Right lung (tissue), 2 donors: ENCODE measurements at regions not wholly inside any gene's neighbourhood (a gene's known extent, or its start where the extent isn't known, plus 50 kb on each side); places are given as distances from the start of the nearest gene placed in this dataset.

ENCODE experiments used
- DNase-seq, 2 donors: peaks; one replicate each; pipeline ENCODE4 v3.0.0-alpha.2; 2013

- no peak for DNase-seq
Observed at GRCh38 chr1:101086783-101087182, 61.2 kb upstream of the DPH5 start.

GRCh38 chr1:101081496-101082488 is 56.2 kb upstream of the DPH5 start:
- no peak for DNase-seq

GRCh38 chr1:101080859-101081258 is 55.3 kb upstream of the DPH5 start:
- no peak for DNase-seq

GRCh38 chr1:101079341-101079740 is 53.8 kb upstream of the DPH5 start:
- DNase-seq, result no peak

- DNase-seq, result no peak
Observed at GRCh38 chr1:101077849-101078248, 52.3 kb upstream of the DPH5 start.

- DNase-seq, result no peak
Observed at GRCh38 chr1:101075926-101076325, 50.3 kb upstream of the DPH5 start.
